Dendritic cell treated with granulocyte-macrophage colony-stimulating factor and Interleukin-4, amounts not matched to agents 40 ng/mL and 50 ng/mL, for 4 days (primary cell): ENCODE measurements at regions not wholly inside any gene's neighbourhood (a gene's known extent, or its start where the extent isn't known, plus 50 kb on each side); places are given as distances from the start of the nearest gene placed in this dataset.

ENCODE experiments used
- H3K27ac Mint-ChIP-seq: one replicate; pipeline ENCODE4 v1.8.0; 2022; ENCODE audit warnings: mild to moderate bottlenecking, mixed read lengths
- H3K27me3 Mint-ChIP-seq: one replicate; pipeline ENCODE4 v1.8.0; 2022; ENCODE audit warnings: mild to moderate bottlenecking, mixed read lengths
- H3K36me3 Mint-ChIP-seq: one replicate; pipeline ENCODE4 v1.8.0; 2022; ENCODE audit warnings: low read depth, mixed read lengths
- H3K4me1 Mint-ChIP-seq: one replicate; pipeline ENCODE4 v1.8.0; 2022; ENCODE audit warnings: low read depth, mixed read lengths
- H3K4me3 Mint-ChIP-seq: one replicate; pipeline ENCODE4 v1.8.0; 2022; ENCODE audit warnings: mild to moderate bottlenecking, moderate library complexity, mixed read lengths
- H3K9me3 Mint-ChIP-seq: one replicate; pipeline ENCODE4 v1.8.0; 2022; ENCODE audit warnings: mixed read lengths
- intact Hi-C: fragments of 100-400 bp; cut with micrococcal nuclease; formaldehyde crosslinking; loops from one replicate; pipeline ENCODE4 v1.15.0; 2022

GRCh38 chr11:79949574-79949973 lies 508.7 kb upstream of the TENM4 start:
- Mint-ChIP-seq H3K9me3 (no peaks in the 10 kb centered on the region), H3K4me3 (no peak overlapping the region), H3K27ac (no peak overlapping the region), H3K4me1 (no peaks in the 10 kb centered on the region), H3K36me3 (no peaks in the 10 kb centered on the region), H3K27me3 (no peaks in the 10 kb centered on the region)
- intact Hi-C loops, result no loop called here

GRCh38 chr11:79942646-79943045 lies 501.8 kb upstream of the TENM4 start:
- no peaks in the 10 kb centered on the region for H3K36me3 Mint-ChIP-seq
- no peaks in the 10 kb centered on the region for H3K4me1 Mint-ChIP-seq
- no peaks in the 10 kb centered on the region for H3K27me3 Mint-ChIP-seq
- no peak overlapping the region for H3K4me3 Mint-ChIP-seq
- intact Hi-C loops, result no loop called here
- no peaks in the 10 kb centered on the region for H3K9me3 Mint-ChIP-seq
- no peak overlapping the region for H3K27ac Mint-ChIP-seq

- no peak overlapping the region for H3K4me3 Mint-ChIP-seq
Measured at GRCh38 chr11:79942090-79942489, 501.3 kb upstream of the TENM4 start.

GRCh38 chr11:79940974-79941735 lies 500.3 kb upstream of the TENM4 start:
- Mint-ChIP-seq H3K27ac (no peak overlapping the region), H3K36me3 (no peaks in the 10 kb centered on the region), H3K4me3 (no peak overlapping the region), H3K27me3 (no peaks in the 10 kb centered on the region), H3K9me3 (no peaks in the 10 kb centered on the region), H3K4me1 (no peaks in the 10 kb centered on the region)
- intact Hi-C loops, result no loop called here

More at GRCh38 chr11:79942090-79942489, 501.3 kb upstream of the TENM4 start:
- Mint-ChIP-seq H3K36me3 (no peaks in the 10 kb centered on the region), H3K4me1 (no peaks in the 10 kb centered on the region), H3K9me3 (no peaks in the 10 kb centered on the region), H3K27me3 (no peaks in the 10 kb centered on the region), H3K27ac (no peak overlapping the region)
- intact Hi-C loops, result no loop called here

DNA sequence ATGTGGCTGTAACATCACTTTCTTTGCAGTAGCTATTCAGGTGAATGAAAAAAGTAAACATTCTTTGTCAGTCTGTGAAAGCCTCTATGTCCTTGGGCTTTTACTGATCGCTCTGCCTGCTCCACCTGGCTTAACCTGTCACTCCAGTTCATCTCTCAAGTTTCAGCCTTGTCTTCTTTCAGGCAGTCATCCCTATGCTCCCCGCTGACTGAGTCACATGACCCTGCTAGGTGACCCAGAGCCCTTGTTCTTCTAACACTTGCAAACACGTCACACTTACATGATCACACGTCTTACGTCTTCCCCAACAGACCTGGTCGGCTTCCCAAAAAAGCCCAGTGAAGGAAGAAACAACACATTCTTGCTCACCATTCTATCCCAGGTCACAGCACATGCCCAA lies 499.3 kb upstream of the TENM4 start:
- H3K27me3 Mint-ChIP-seq, result no peaks in the 10 kb centered on the region
- intact Hi-C loops, result no loop called here
- no peaks in the 10 kb centered on the region for H3K36me3 Mint-ChIP-seq
- no peak overlapping the region for H3K4me3 Mint-ChIP-seq
- H3K4me1 Mint-ChIP-seq, result no peaks in the 10 kb centered on the region
- H3K9me3 Mint-ChIP-seq, result no peaks in the 10 kb centered on the region
- H3K27ac Mint-ChIP-seq, result no peak overlapping the region

- no peaks in the 10 kb centered on the region for H3K9me3 Mint-ChIP-seq
- no peak overlapping the region for H3K4me3 Mint-ChIP-seq
Measured at GRCh38 chr11:79939111-79939510, 498.3 kb upstream of the TENM4 start.

GRCh38 chr11:79937676-79938334 lies 497.0 kb upstream of the TENM4 start:
- H3K4me3 Mint-ChIP-seq, result no peak overlapping the region
- no peaks in the 10 kb centered on the region for H3K36me3 Mint-ChIP-seq
- intact Hi-C loops, result no loop called here
- no peaks in the 10 kb centered on the region for H3K9me3 Mint-ChIP-seq
- H3K27me3 Mint-ChIP-seq, result no peaks in the 10 kb centered on the region
- no peak overlapping the region for H3K27ac Mint-ChIP-seq
- H3K4me1 Mint-ChIP-seq, result no peaks in the 10 kb centered on the region

More at GRCh38 chr11:79939111-79939510, 498.3 kb upstream of the TENM4 start:
- Mint-ChIP-seq H3K27me3 (no peaks in the 10 kb centered on the region), H3K36me3 (no peaks in the 10 kb centered on the region), H3K27ac (no peak overlapping the region), H3K4me1 (no peaks in the 10 kb centered on the region)
- intact Hi-C loops, result no loop called here

DNA sequence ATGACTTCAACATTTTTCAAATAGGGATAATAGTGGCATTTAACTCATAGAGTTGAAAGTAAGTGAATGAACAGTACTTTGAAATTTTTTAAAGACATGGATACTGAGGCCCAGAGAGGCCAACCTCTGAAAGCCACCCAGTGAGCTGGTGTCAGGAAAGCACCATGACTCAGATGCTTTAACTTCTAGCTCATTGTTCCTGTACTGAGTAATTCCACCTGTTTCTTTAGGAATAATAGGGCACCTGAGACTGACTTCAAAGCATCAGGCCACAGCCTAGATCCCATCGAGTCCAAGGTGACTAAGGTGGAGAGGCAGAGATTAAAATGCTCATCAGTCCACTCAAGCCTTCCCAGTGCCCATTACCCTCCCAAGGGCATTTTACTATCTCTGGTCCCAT lies 491.8 kb upstream of the TENM4 start:
- Mint-ChIP-seq H3K4me1 (no peaks in the 10 kb centered on the region), H3K9me3 (no peaks in the 10 kb centered on the region), H3K27ac (no peak overlapping the region), H3K36me3 (no peaks in the 10 kb centered on the region), H3K27me3 (no peaks in the 10 kb centered on the region), H3K4me3 (no peak overlapping the region)
- intact Hi-C loops, result no loop called here

DNA sequence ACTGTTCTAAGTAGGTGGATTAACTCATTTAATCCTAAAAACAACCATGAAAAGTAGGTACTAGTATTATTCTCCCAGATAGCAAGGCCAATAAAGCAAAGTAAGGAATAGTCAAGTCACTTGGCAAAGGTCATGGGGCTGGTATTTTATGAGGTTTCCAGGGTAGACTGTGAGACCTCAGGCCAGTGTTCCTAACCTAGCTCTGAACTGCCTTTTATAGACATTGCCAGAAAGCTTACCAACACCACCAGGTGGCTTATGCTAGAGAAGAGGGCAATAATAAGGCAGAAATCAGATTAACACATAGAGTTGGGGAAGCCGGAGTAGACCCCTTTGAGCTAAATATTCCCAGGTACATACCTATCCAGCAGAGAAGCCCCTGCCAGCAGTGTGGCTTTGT lies 490.9 kb upstream of the TENM4 start:
- intact Hi-C loops, result no loop called here
- H3K9me3 Mint-ChIP-seq, result no peaks in the 10 kb centered on the region
- no peaks in the 10 kb centered on the region for H3K27me3 Mint-ChIP-seq
- no peak overlapping the region for H3K4me3 Mint-ChIP-seq
- no peaks in the 10 kb centered on the region for H3K4me1 Mint-ChIP-seq
- H3K27ac Mint-ChIP-seq, result no peak overlapping the region
- H3K36me3 Mint-ChIP-seq, result no peaks in the 10 kb centered on the region

GRCh38 chr11:79926707-79927106 lies 485.9 kb upstream of the TENM4 start:
- intact Hi-C loops, result no loop called here
- no peak overlapping the region for H3K27ac Mint-ChIP-seq
- no peak overlapping the region for H3K4me3 Mint-ChIP-seq
- H3K4me1 Mint-ChIP-seq, result no peaks in the 10 kb centered on the region
- H3K9me3 Mint-ChIP-seq, result no peaks in the 10 kb centered on the region
- H3K27me3 Mint-ChIP-seq, result no peaks in the 10 kb centered on the region
- no peaks in the 10 kb centered on the region for H3K36me3 Mint-ChIP-seq

GRCh38 chr11:79925570-79925969 lies 484.7 kb upstream of the TENM4 start:
- Mint-ChIP-seq H3K4me1 (no peaks in the 10 kb centered on the region), H3K9me3 (no peaks in the 10 kb centered on the region), H3K27ac (no peak overlapping the region), H3K36me3 (no peaks in the 10 kb centered on the region), H3K4me3 (no peak overlapping the region), H3K27me3 (no peaks in the 10 kb centered on the region)
- intact Hi-C loops, result no loop called here

DNA sequence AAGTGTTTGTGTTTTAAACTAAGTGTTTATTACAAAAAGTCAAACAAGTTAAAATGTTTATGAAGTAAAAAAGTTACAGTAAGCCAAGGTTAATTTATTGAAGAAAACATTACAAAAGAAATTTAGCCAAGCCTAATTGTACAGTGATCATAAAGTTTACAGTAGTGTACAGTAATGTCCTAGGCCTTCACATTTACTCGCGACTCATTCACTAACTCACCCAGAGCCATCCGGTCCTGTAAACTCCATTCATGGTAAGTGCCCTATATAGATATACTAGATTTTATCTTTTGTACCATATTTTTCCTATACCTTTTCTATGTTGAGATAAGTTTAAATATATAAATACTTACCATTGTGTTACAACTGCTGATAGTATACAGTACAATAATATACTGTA lies 481.8 kb upstream of the TENM4 start:
- intact Hi-C loops, result no loop called here
- Mint-ChIP-seq H3K4me1 (no peaks in the 10 kb centered on the region), H3K9me3 (no peaks in the 10 kb centered on the region), H3K27ac (no peak overlapping the region), H3K27me3 (no peaks in the 10 kb centered on the region), H3K4me3 (no peak overlapping the region), H3K36me3 (no peaks in the 10 kb centered on the region)

- Mint-ChIP-seq H3K27ac (no peak overlapping the region), H3K4me1 (no peaks in the 10 kb centered on the region), H3K4me3 (no peak overlapping the region), H3K27me3 (no peaks in the 10 kb centered on the region), H3K36me3 (no peaks in the 10 kb centered on the region), H3K9me3 (peaks cover 2% of the 10 kb centered on the region)
- intact Hi-C loops, result no loop called here
Measured at GRCh38 chr11:79920480-79920879, 479.6 kb upstream of the TENM4 start.

DNA sequence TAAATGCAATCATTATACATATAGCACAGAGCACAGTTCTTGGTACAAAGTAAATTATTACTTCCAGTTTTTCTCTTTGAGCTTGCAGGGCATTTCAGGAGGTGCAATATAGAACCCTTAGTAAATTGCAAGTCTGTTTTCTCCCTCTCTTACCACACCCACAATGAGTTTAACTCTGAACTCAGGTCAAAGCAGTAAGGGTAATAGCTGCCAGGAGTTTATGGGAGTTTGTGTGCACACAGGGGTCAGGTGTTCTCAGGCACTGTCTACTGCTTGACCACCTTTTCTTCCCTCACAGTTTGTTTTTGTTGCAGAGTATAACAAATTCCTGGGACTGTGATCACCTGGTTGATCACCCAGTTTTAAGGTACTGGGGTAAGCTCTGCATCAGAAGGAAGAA lies 478.5 kb upstream of the TENM4 start:
- intact Hi-C loops, result no loop called here
- Mint-ChIP-seq H3K4me1 (no peaks in the 10 kb centered on the region), H3K27ac (no peak overlapping the region), H3K9me3 (peaks cover 8% of the 10 kb centered on the region), H3K27me3 (no peaks in the 10 kb centered on the region), H3K4me3 (no peak overlapping the region), H3K36me3 (no peaks in the 10 kb centered on the region)

DNA sequence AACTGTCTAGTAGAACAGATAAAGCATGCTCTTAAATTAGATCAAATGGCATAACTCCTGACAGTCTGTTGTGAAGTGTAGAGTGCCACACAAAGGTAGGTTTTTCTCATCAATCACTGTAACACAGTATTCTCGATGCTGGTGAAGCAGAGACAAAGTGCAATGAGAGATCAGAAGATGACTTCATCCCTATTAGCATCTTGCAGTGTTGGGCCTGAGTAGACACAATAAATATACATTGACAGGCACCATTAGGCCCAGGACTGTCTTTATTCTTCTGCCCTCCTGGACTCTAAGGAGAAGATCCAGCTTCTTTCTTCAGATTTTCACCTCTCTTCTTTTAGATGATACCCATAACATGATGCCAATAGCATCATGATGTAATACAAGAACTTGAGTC lies 478.0 kb upstream of the TENM4 start:
- Mint-ChIP-seq H3K4me1 (no peaks in the 10 kb centered on the region), H3K27ac (no peak overlapping the region), H3K36me3 (no peaks in the 10 kb centered on the region), H3K9me3 (peaks cover 8% of the 10 kb centered on the region), H3K4me3 (no peak overlapping the region), H3K27me3 (no peaks in the 10 kb centered on the region)
- intact Hi-C loops, result no loop called here
